ENCODE measurements at regions not wholly inside any gene's neighbourhood (a gene's known extent, or its start where the extent isn't known, plus 50 kb on each side); places are given as distances from the start of the nearest gene placed in this dataset.

GRCh38 chr5:174364676-174365075 lies 319.2 kb downstream of the NSG2 start:
- H3K79me2 ChIP-seq (ENCODE audit: control insufficient read depth, insufficient read depth, low read length), result no peaks in the 10 kb centered on the region
- no peak overlapping the region for H3K9ac ChIP-seq (ENCODE audit: control insufficient read depth, insufficient read depth, low read length)
- SMC1A ChIA-PET (ENCODE audit: uncharacterized antibody, unreplicated experiment), result no interaction called here
- H3K4me2 ChIP-seq (ENCODE audit: control insufficient read depth, insufficient read depth), result no peak overlapping the region
- H3K27ac ChIP-seq (ENCODE audit: control insufficient read depth, insufficient read depth), result no peak overlapping the region
- no peak overlapping the region for H3K4me3 ChIP-seq
- POLR2A ChIA-PET, result no interaction called here
- H3K27me3 ChIP-seq (replicated peaks in 1 of 2; ENCODE audit: control insufficient read depth in 2 of 2, insufficient read depth in 2 of 2, low read length in 1 of 2), result no peaks in the 10 kb centered on the region; a peak in 1 of 4 replicates
- no TSS peak for BruUV-seq (replicated peaks)
- WGBS (ENCODE audit: insufficient coverage, insufficient replicate concordance, low lambda C conversion rate, missing lambda C conversion rate), result 0% methylated on average over 2 of the region's 2 CpGs
- no peak for DNase-seq (ENCODE audit: low read depth, low spot score)
- H3K4me1 ChIP-seq (ENCODE audit: control insufficient read depth, insufficient read depth, low read length), result no peaks in the 10 kb centered on the region
- no peak overlapping the region for H2AFZ ChIP-seq (ENCODE audit: control insufficient read depth, low read depth, low read length)
- in situ Hi-C loops (cut with MboI) (no loop called here), intact Hi-C loops (cut with micrococcal nuclease; ENCODE audit: unreplicated experiment) (no loop called here)
- ATAC-seq, result no peak
- no peak for FAIRE-seq
- no peaks in the 10 kb centered on the region for H4K20me1 ChIP-seq (ENCODE audit: control insufficient read depth, insufficient read depth)
- RAD21 ChIA-PET (ENCODE audit: unreplicated experiment), result no interaction called here
- no peaks in the 10 kb centered on the region for H3K9me3 ChIP-seq (replicated peaks; ENCODE audit: control insufficient read depth, insufficient read depth, low read length)
- CTCF ChIA-PET, result no interaction called here
- H3K36me3 ChIP-seq (ENCODE audit: control insufficient read depth in 2 of 2, insufficient read depth in 2 of 2, low read length in 1 of 2), result no peaks in the 10 kb centered on the region
- TF ChIP-seq ATF7 (IDR thresholded peaks at IDR 0.05; ENCODE audit: low read depth) (no peak), ATF2 (IDR thresholded peaks at IDR 0.05; ENCODE audit: low read length) (no peak), ZNF207 (IDR thresholded peaks at IDR 0.05; ENCODE audit: borderline replicate concordance) (no peak), TAF1 (IDR thresholded peaks at IDR 0.05; ENCODE audit: borderline replicate concordance, low read depth, low read length) (no peak), NRF1 (conservative IDR thresholded peaks at IDR 0.05; ENCODE audit: low read depth, low read length) (no peak), CHD4 (IDR thresholded peaks at IDR 0.05) (no peak), ZNF217 (IDR thresholded peaks at IDR 0.05) (no peak), MAX (IDR thresholded peaks at IDR 0.05; ENCODE audit: low read depth, low read length) (no peak)

Data from GM12878 (cell line).